ENCODE measurements at regions not wholly inside any gene's neighbourhood (a gene's known extent, or its start where the extent isn't known, plus 50 kb on each side); places are given as distances from the start of the nearest gene placed in this dataset.
A peak's percentile ranks its signal among the peaks of the same experiment; 100 is the strongest.

DNA sequence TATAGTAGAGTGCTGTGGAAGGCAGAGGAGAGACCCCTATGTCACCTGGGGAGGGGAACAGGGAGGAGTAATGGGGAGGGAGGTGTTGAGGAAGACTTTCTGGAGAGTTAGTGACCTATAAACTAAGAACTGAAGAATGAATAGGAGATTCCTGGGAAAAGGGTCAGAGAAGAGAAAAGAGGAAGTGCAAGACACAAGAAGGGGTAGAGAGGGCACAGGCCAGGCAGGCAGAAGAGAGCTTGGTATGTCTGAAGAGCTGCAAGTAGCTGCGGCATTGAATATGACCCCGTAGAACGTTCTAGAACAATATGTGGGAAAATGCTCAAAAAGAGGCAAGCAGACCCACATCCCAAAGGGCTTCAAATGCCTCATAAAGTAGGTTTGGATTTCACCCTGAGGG, 361.2 kb downstream of the PRDM2 start:
- peak overlapping the region; percentile 3 for H3K27ac Mint-ChIP-seq (ENCODE audit: low read depth, unreplicated experiment)
- peaks cover 8% of the 10 kb centered on the region for H3K9me3 Mint-ChIP-seq (ENCODE audit: unreplicated experiment)
- peaks cover 5% of the 10 kb centered on the region for H3K36me3 Mint-ChIP-seq (ENCODE audit: insufficient read depth, unreplicated experiment)
- BruUV-seq (replicated peaks) = no TSS peak
- ChIA-PET POLR2A (interaction anchor here (0.6 to 0.7 kb wide), 2 partner anchors 21 to 1772 kb away, joined by 3 to 4 read pairs; no protein-coding TSS in a partner anchor), CTCF (interaction anchor here (0.6 kb wide), 1 partner anchor 1384 kb away, joined by 3 read pairs; no protein-coding TSS in a partner anchor)
- H3K4me1 Mint-ChIP-seq (ENCODE audit: insufficient read depth, unreplicated experiment) = peaks cover 15% of the 10 kb centered on the region
- H3K4me3 Mint-ChIP-seq (ENCODE audit: unreplicated experiment) = no peak overlapping the region
- no peak for DNase-seq (ENCODE audit: unreplicated experiment)
- no peaks in the 10 kb centered on the region for H3K27me3 Mint-ChIP-seq (ENCODE audit: insufficient read depth, unreplicated experiment)
- intact Hi-C loops (cut with micrococcal nuclease) = no loop called here
- TF ChIP-seq, protein P1, sequence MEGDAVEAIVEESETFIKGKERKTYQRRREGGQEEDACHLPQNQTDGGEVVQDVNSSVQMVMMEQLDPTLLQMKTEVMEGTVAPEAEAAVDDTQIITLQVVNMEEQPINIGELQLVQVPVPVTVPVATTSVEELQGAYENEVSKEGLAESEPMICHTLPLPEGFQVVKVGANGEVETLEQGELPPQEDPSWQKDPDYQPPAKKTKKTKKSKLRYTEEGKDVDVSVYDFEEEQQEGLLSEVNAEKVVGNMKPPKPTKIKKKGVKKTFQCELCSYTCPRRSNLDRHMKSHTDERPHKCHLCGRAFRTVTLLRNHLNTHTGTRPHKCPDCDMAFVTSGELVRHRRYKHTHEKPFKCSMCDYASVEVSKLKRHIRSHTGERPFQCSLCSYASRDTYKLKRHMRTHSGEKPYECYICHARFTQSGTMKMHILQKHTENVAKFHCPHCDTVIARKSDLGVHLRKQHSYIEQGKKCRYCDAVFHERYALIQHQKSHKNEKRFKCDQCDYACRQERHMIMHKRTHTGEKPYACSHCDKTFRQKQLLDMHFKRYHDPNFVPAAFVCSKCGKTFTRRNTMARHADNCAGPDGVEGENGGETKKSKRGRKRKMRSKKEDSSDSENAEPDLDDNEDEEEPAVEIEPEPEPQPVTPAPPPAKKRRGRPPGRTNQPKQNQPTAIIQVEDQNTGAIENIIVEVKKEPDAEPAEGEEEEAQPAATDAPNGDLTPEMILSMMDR (IDR thresholded peaks at IDR 0.05; ENCODE audit: unreplicated experiment) = no peak

DNA sequence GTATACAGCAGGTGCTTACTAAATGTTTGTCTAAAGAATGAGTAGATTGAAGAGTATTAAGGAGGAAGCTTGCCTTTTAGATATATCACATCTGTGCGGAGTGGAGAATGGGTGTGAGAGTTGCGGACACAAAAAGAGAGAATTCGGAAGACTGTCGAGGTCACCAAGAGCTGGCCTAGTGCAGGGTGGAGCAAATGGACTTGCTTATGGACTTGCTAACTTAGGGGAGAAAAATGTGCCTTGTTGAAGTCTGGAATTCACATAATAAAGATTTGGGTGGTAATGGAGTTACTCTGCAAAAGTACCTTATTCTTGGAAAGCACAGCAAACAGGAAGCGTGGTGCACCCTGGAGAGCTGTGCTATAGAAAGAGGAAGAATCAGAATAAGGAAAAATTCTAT, 361.7 kb downstream of the PRDM2 start:
- Mint-ChIP-seq H3K27ac (ENCODE audit: low read depth, unreplicated experiment) (no peak overlapping the region), H3K4me1 (ENCODE audit: insufficient read depth, unreplicated experiment) (peaks cover 12% of the 10 kb centered on the region), H3K4me3 (ENCODE audit: unreplicated experiment) (no peak overlapping the region), H3K36me3 (ENCODE audit: insufficient read depth, unreplicated experiment) (peaks cover 5% of the 10 kb centered on the region), H3K9me3 (ENCODE audit: unreplicated experiment) (peaks cover 8% of the 10 kb centered on the region), H3K27me3 (ENCODE audit: insufficient read depth, unreplicated experiment) (no peaks in the 10 kb centered on the region)
- ChIA-PET CTCF (no interaction called here), POLR2A (interaction anchor here (0.6 to 0.7 kb wide), 2 partner anchors 22 to 1773 kb away, joined by 3 to 4 read pairs; no protein-coding TSS in a partner anchor)
- DNase-seq (ENCODE audit: unreplicated experiment) = no peak
- TF ChIP-seq, protein P1 (IDR thresholded peaks at IDR 0.05; ENCODE audit: unreplicated experiment) = no peak
- no TSS peak for BruUV-seq (replicated peaks)
- intact Hi-C loops (cut with micrococcal nuclease) = no loop called here

DNA sequence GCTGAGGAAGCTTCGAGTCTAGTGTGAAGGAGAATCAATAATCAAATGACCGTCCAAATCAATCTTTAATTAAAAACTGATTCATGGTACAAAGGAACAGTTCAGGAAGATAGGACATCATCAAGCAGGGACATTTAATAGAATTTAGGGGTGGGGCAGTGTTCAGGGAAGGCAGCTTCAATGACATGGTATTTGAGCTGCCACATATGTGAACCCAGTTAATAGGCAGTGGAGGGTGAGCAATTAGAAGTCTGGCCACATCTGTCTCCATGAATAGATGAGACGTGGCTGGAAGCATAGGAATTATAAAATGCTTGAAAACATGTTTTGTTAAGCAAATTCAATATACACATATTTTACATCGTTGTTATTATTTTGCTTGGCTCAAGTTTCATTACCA, 362.7 kb downstream of the PRDM2 start:
- ChIA-PET CTCF (no interaction called here), POLR2A (interaction anchor here (0.7 kb wide), 1 partner anchor 443 kb away, joined by 3 read pairs; no protein-coding TSS in a partner anchor)
- no TSS peak for BruUV-seq (replicated peaks)

DNA sequence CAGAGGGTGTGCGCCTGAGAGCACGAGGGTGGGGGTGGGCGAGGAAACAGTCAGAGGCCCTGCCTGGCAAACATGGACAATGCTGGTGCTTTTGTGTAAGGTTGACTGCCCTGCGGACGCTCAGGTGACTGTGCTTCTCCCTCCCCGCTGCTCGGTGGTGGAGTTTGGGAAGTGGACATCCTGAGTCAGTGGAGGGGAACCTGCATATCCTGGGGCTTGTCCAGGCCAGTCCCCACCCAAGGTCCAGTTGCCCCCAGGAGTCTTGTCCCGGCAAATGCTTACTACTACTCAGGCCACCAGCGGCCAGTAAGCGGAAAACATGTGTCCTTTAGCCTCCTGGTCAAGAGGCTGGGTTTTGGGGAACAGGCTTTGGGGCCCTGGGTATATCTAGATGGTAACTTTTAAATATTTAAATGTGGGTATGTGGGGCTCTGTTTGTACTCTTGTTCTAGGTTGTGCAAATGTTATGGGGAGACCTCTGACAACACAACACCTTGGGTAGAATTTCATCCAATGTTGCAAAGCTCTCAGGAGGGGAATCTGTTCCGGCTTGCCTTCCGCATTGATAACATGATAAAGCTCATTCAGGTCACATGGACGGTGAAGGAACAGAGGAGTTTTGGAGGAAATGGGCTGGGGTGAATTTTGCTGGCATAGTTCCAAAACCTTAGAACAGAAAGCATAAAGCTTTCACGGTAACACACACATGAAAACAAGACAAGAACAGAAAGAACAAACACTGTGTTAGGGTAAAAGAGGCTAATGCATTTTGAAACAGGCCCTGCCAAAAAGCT, 364.9 kb downstream of the PRDM2 start:
- H3K4me3 Mint-ChIP-seq (ENCODE audit: unreplicated experiment) = no peak overlapping the region
- no peaks in the 10 kb centered on the region for H3K27me3 Mint-ChIP-seq (ENCODE audit: insufficient read depth, unreplicated experiment)
- H3K9me3 Mint-ChIP-seq (ENCODE audit: unreplicated experiment) = no peaks in the 10 kb centered on the region
- peaks cover 12% of the 10 kb centered on the region for H3K4me1 Mint-ChIP-seq (ENCODE audit: insufficient read depth, unreplicated experiment)
- H3K36me3 Mint-ChIP-seq (ENCODE audit: insufficient read depth, unreplicated experiment) = peaks cover 5% of the 10 kb centered on the region
- CTCF ChIA-PET = interaction anchor here (0.5 to 0.6 kb wide), 2 partner anchors 487 to 1063 kb away, joined by 3 to 4 read pairs; no protein-coding TSS in a partner anchor
- peak overlapping the region; percentile 75 for H3K27ac Mint-ChIP-seq (ENCODE audit: low read depth, unreplicated experiment)
- no TSS peak for BruUV-seq (replicated peaks)
- intact Hi-C loops (cut with micrococcal nuclease) = no loop called here
- TF ChIP-seq, protein P1 (IDR thresholded peaks at IDR 0.05; ENCODE audit: unreplicated experiment) = no peak
- POLR2A ChIA-PET = interaction anchor here (0.5 to 3.3 kb wide), 2 partner anchors 9 to 449 kb away, joined by 4 to 10 read pairs; no protein-coding TSS in a partner anchor
- DNase-seq (ENCODE audit: unreplicated experiment) = no peak

More for the DNA sequence above, 362.7 kb downstream of the PRDM2 start:
- intact Hi-C loops (cut with micrococcal nuclease) = no loop called here
- Mint-ChIP-seq H3K36me3 (ENCODE audit: insufficient read depth, unreplicated experiment) (peaks cover 5% of the 10 kb centered on the region), H3K4me1 (ENCODE audit: insufficient read depth, unreplicated experiment) (peaks cover 12% of the 10 kb centered on the region), H3K9me3 (ENCODE audit: unreplicated experiment) (peaks cover 8% of the 10 kb centered on the region), H3K27me3 (ENCODE audit: insufficient read depth, unreplicated experiment) (no peaks in the 10 kb centered on the region), H3K27ac (ENCODE audit: low read depth, unreplicated experiment) (no peak overlapping the region), H3K4me3 (ENCODE audit: unreplicated experiment) (no peak overlapping the region)
- TF ChIP-seq, protein P1 (IDR thresholded peaks at IDR 0.05; ENCODE audit: unreplicated experiment) = no peak
- no peak for DNase-seq (ENCODE audit: unreplicated experiment)

Data from MCF 10A (cell line).